Psoas muscle (tissue), 7 donors: ENCODE measurements at regions not wholly inside any gene's neighbourhood (a gene's known extent, or its start where the extent isn't known, plus 50 kb on each side); places are given as distances from the start of the nearest gene placed in this dataset.

Experiments used
- ATAC-seq, 4 donors: fragments of 200-7000 bp; cut with Tn5 transposase; one replicate each; pipeline ENCODE4 v1.9.1; 2020; ENCODE audit warnings: moderate library complexity in 3 of 4, mild to moderate bottlenecking in 2 of 4
- DNase-seq, 2 donors: peaks; one replicate each; pipeline ENCODE4 v3.0.0-alpha.2; 2020
- H3K27ac ChIP-seq: fragments of 200-600 bp; one replicate; pipeline ENCODE4 v1.8.0; 2022
- H3K27me3 ChIP-seq, 3 donors: fragments of 200-600 bp in 1 of 3; one replicate each; pipeline versions ENCODE4 v1.6.1 to v1.8.0; 2013 to 2022; ENCODE audit warnings: low read length in 2 of 3, mild to moderate bottlenecking in 2 of 3, moderate library complexity in 1 of 3; ENCODE audit not compliant: insufficient read depth in 3 of 3
- H3K36me3 ChIP-seq, 2 donors: fragments of 200-600 bp in 1 of 2; one replicate each; pipeline versions ENCODE4 v1.6.1 to v1.8.0; 2013 to 2022; ENCODE audit warnings: low read depth in 1 of 2, mild to moderate bottlenecking in 1 of 2, moderate library complexity in 1 of 2; ENCODE audit not compliant: insufficient read depth in 1 of 2
- H3K4me1 ChIP-seq: fragments of 200-600 bp; one replicate; pipeline ENCODE4 v1.8.0; 2022
- H3K4me3 ChIP-seq: fragments of 200-600 bp; one replicate; pipeline ENCODE4 v1.8.0; 2022; ENCODE audit warnings: mild to moderate bottlenecking
- H3K9me3 ChIP-seq: fragments of 200-600 bp; one replicate; pipeline ENCODE4 v1.8.0; 2022
- CTCF ChIP-seq: fragments of 200-600 bp; IDR thresholded peaks from one replicate; pipeline ENCODE4 v1.8.0; 2022; ENCODE audit warnings: antibody characterized with exemption
- WGBS, 3 donors: extraction: QIAGEN DNeasy Blood & Tissue Kit; methylation state at CpG; one replicate each; pipeline versions ENCODE4 v1.1.6 to v1.1.7; 2013; 5-methylcytosine and 5-hydroxymethylcytosine counted together
- intact Hi-C, 2 donors: fragments of 100-400 bp; cut with DNase I; formaldehyde crosslinking; loops; one replicate each; pipeline versions ENCODE4 v1.11.0 to v1.14.2; 2022
- donor health status: healthy with polysubstance abuse.
- donor health status: DM: no; HTN: no; CAD: no; lungs with moderate emphysema.
- donor health status: Bipolar disorder and iron deficiency.
- donor health status: healthy.
- donor health status: DM: yes; HTN: yes; CAD: no.
- donor health status: DM: no; HTN: no; CAD: no.
- donor health status: DM: yes; HTN: yes; CAD: no.

GRCh38 chr16:25593260-25593659 is 98.5 kb upstream of the HS3ST4 start:
- Histone ChIP-seq H3K27me3 (no peaks in the 10 kb centered on the region), H3K4me3 (no peak overlapping the region), H3K9me3 (no peaks in the 10 kb centered on the region), H3K36me3 (no peaks in the 10 kb centered on the region), H3K4me1 (no peaks in the 10 kb centered on the region), H3K27ac (no peak overlapping the region)
- ATAC-seq (no peak), DNase-seq (no peak)
- no peak for TF ChIP-seq CTCF
- WGBS, 3 donors = 72 to 79% (median 79%) methylated on average over 8 of the region's 8 CpGs
- intact Hi-C loops = no loop called here

GRCh38 chr16:25587783-25588182 is 104.0 kb upstream of the HS3ST4 start:
- Histone ChIP-seq H3K4me1 (no peaks in the 10 kb centered on the region), H3K9me3 (no peaks in the 10 kb centered on the region), H3K36me3 (no peaks in the 10 kb centered on the region), H3K4me3 (no peak overlapping the region), H3K27me3 (no peaks in the 10 kb centered on the region), H3K27ac (no peak overlapping the region)
- intact Hi-C loops = no loop called here
- no peak for TF ChIP-seq CTCF
- WGBS, 3 donors = 32 to 47% (median 44%) methylated on average over 1 of the region's 1 CpG
- ATAC-seq (no peak), DNase-seq (no peak)

- intact Hi-C loops = no loop called here
These were observed 104.9 kb upstream of the HS3ST4 start for GRCh38 chr16:25586826-25587225.

GRCh38 chr16:25585526-25585925 is 106.2 kb upstream of the HS3ST4 start:
- intact Hi-C loops = no loop called here
- no peaks in the 10 kb centered on the region for H3K4me1 ChIP-seq
- DNase-seq = no peak
- H3K36me3 ChIP-seq = no peaks in the 10 kb centered on the region
- H3K9me3 ChIP-seq = no peaks in the 10 kb centered on the region
- H3K27me3 ChIP-seq = no peaks in the 10 kb centered on the region
- no peak overlapping the region for H3K27ac ChIP-seq
- H3K4me3 ChIP-seq = no peak overlapping the region
- WGBS, 3 donors = 77 to 88% (median 87%) methylated on average over 1 of the region's 1 CpG
- TF ChIP-seq CTCF = no peak
- ATAC-seq = no peak

More at GRCh38 chr16:25586826-25587225, 104.9 kb upstream of the HS3ST4 start:
- no peaks in the 10 kb centered on the region for H3K36me3 ChIP-seq
- WGBS, 3 donors = 53 to 62% (median 61%) methylated on average over 4 of the region's 4 CpGs
- H3K4me1 ChIP-seq = no peaks in the 10 kb centered on the region
- H3K27ac ChIP-seq = no peak overlapping the region
- H3K27me3 ChIP-seq = no peaks in the 10 kb centered on the region
- no peak for TF ChIP-seq CTCF
- no peak overlapping the region for H3K4me3 ChIP-seq
- no peaks in the 10 kb centered on the region for H3K9me3 ChIP-seq
- ATAC-seq (no peak), DNase-seq (no peak)

- Histone ChIP-seq H3K27ac (no peak overlapping the region), H3K9me3 (no peaks in the 10 kb centered on the region), H3K36me3 (no peaks in the 10 kb centered on the region), H3K4me1 (no peaks in the 10 kb centered on the region), H3K4me3 (no peak overlapping the region), H3K27me3 (no peaks in the 10 kb centered on the region)
- no peak for ATAC-seq
- TF ChIP-seq CTCF = no peak
- DNase-seq = no peak
- intact Hi-C loops = no loop called here
- 83 to 86% (median 84%) methylated on average over 14 of the region's 14 CpGs for WGBS, 3 donors
These were observed 111.7 kb upstream of the HS3ST4 start for GRCh38 chr16:25580041-25580440.
